ENCODE measurements at regions not wholly inside any gene's neighbourhood (a gene's known extent, or its start where the extent isn't known, plus 50 kb on each side); places are given as distances from the start of the nearest gene placed in this dataset.
A peak's percentile ranks its signal among the peaks of the same experiment; 100 is the strongest.

DNA sequence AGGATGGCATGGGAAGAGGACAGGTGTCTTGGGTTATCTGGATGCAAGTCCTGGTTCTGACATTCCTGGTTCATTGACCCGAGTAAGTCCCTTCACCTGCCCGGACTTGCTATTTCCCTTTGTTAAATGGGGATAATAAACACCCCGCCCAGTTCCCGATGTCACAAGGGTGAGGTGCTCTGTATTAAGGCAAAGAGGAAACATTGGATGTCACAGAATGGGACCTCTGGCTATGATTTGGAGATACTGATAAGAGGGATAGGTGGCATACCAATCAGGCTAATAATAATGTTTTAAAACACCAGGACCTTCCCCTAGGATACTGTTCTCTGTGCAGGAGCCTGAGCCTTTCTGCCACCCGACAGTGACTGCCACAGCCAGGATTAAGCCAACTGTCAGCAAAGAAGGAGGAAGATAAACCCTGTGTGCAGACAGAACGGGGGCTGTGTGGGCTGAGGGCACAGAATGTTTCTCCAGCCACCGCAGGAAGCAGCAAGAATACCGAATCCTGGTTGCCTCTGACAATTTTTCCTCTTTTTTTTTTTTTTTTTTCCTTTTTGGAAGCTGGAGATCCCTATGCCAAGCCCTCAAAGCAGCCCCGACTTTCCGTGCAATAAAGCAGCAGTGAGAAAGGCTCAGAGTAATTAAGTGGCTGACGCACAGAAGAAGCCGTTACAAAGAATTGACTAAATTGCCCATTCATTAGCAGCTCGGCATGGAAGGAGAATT lies 336.6 kb downstream of the SMAD2 start:
- DNase-seq = peak; percentile 61

DNA sequence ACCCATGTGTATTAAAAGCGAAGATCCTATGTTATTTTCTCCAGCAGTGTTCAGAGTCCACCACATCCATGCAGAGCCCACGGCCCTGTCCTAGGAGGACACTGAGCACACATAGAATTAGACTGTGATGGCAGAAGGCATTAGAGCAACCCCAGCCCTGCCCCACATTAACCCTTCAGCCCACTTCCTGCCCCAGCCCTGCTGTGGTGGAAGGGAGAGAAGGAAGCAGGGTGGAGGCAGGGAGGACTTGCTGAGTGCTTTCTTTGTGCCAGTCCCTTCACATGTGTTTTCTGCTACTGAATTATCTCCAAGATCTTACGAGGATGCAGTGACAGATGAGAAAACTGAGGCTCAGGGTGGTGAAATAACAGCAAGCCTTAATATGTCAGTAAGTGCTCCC lies 339.0 kb downstream of the SMAD2 start:
- no peak for DNase-seq

DNA sequence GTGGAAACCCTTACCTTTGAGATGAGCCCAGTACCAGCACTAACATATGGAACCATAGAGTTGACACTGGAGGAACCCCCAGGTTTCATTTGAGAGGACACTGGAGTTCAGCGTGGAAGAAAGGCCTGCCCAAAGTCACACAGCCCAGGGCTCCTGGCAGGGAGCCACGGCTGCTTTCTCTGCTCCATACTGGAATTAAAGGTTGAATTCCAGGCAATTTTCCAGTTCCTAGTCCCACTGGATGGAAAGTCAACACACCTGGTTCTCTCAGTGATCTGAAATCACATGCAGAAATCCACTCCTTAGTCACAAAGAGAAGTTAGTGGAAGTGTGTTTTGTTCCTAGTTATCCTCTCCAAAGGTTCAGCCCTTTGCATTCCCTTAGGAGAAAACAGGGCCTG lies 336.1 kb upstream of the SKOR2 start:
- DNase-seq = no peak

DNA sequence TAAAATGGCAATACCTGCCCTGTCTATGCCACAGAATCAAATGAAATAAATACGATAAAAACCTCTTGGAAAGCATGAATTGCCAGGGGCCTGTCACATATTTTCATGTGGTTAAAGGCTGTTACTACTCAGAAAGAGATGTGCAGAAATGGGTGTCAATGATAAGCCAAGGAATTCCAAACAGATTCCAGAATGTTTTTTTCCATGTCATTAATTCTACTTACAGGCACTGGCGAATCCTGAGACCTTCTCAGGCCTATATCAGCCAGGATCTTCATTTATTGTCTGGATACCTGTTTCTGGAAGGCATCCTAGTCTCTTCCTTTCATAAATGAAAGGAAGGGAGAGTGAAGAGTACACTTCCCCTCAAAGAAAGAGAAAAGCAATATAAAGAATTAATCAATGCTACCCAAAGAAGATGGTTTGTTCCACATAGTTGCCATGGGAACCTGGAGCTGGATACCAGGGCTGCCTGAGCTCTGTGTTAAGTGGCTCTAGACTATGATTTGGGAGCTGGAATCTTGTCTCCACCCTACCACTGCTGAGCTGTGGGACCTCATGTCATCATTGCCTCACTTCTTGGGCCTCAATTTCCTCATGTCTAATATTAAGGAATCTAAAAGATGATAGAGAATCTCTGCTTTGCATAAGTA lies 335.1 kb upstream of the SKOR2 start:
- no peak for DNase-seq

DNA sequence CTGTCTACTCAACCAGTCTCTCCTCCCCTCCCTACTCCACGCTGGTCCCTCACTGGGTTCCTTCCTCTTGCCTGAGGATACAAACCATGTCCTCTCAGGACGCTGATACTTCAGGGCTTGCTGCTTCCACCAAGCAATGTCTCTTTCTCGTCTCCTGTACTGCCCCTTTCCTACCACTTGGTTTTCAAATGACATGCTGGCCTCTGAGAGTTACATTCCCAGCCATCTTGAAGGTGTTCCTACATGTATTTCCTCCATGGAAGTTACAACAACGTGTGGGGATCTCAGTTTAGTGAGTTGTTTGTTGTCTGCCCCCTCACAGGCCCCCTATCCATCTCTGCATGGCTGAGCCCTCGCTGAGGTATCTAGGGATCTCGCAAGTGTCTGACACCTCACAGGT lies 334.5 kb upstream of the SKOR2 start:
- no peak for DNase-seq

DNA sequence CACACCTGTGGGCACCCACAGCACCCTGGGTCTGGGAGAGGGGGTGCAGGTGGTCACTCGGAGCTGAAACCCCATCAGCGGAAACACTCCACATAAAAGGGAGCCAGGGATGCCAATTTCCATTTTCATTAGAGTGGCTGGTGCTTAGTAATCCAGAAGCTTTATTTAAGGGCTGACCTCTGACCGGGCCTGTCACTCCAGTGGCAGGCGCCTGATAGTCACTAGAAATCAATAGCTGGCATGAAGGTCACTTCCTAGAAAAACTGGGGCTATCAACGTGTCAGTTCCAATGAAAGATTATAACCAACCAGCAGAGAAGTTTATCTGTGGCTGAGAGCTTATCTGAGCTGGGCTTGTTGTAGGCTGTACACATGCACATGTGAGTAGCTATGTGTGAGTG lies 333.7 kb upstream of the SKOR2 start:
- DNase-seq = no peak

DNA sequence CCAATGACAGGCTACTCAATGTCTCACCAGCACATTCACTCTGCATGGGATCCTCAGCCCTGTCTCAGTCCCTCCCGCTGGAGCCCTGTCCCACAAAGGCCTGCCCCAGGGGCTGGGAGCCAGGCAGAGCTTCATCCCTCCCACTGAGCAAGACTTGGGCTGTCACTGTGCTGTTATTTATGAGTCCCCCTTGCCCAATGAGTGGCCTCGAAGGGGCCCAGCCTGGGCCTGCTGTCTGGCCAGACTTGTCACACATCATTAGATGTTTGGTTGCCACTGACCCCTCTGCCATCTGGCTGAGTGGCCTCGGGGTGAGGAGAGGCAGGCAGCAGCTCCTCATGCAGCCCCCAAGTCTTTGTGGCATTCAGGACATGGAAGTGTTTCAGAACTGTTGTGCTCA lies 330.6 kb upstream of the SKOR2 start:
- no peak for DNase-seq

DNA sequence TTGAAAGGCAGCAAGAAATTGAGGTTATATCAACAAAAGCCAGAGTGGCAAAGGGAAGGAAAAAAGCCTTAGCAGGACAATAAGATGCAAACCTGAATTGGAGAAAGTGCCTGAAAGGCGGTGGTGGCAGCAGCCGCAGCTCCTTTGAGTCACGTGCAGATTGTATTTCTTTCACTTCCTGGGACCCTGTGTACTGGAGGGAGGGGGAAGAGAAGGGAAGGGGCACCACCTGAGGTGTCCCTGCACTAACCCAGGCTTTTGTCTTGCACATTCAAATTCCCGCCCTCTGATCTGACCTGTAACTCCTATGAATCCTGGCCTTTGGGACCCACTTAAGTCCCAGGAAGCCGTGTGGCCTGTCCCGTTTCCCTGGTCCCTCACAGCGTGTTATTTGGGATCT lies 326.1 kb upstream of the SKOR2 start:
- no peak for DNase-seq

DNA sequence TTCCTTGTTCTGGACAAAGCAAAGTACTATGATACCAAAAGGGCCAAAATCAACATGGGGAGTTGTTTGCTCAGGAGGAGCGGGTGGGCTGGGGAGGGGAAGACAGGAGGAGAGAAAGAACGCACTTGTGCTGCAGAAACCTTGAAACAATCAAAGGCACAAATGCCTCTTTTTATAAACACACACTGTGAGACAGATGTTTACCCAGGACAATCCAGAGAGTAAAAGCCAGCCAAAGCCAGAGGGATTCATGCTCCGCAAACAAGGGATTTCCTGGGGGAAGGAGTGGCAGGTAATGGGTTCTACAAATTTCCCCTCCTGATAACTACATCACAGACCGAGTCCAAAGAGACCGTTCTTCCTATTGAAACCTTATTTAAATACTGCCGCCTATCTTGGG lies 323.5 kb upstream of the SKOR2 start:
- no peak for DNase-seq

DNA sequence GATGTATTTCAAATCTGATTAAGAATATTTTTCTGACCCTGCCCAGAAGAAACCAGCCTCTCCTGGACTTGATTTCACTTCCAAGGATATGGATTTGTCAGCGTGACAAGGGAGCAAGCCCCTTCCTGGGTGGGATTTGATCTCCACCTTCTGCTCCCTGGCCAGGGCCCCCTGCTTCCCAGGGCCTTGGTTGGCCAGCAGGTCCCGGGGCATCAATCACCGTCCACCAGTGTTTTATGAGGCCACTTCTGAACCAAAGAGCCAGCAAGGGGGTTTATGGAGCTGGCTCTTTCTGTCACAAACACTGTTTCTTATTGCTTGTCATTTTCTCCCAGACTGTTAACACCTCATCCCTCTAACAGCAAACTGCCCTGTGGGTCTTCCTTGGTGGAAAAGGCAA lies 320.5 kb upstream of the SKOR2 start:
- DNase-seq = no peak

DNA sequence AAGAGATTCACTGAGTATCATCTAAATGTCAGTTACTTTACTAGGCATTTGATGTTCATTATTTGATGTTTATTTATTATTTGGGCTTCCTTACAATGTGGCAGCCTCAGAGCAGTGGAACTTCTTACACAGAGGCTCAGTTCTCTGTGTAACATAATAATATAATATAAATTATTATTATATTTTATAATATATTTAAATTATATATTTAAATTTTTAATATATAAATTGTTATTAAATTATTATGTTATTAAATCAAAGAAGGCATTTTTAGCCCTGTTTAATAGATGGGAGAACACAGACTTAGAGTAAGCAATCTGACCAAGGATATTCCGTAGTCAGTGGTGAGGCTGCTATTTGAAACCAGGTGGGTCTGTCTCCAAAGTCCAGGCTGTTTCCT lies 315.3 kb upstream of the SKOR2 start:
- DNase-seq = no peak

DNA sequence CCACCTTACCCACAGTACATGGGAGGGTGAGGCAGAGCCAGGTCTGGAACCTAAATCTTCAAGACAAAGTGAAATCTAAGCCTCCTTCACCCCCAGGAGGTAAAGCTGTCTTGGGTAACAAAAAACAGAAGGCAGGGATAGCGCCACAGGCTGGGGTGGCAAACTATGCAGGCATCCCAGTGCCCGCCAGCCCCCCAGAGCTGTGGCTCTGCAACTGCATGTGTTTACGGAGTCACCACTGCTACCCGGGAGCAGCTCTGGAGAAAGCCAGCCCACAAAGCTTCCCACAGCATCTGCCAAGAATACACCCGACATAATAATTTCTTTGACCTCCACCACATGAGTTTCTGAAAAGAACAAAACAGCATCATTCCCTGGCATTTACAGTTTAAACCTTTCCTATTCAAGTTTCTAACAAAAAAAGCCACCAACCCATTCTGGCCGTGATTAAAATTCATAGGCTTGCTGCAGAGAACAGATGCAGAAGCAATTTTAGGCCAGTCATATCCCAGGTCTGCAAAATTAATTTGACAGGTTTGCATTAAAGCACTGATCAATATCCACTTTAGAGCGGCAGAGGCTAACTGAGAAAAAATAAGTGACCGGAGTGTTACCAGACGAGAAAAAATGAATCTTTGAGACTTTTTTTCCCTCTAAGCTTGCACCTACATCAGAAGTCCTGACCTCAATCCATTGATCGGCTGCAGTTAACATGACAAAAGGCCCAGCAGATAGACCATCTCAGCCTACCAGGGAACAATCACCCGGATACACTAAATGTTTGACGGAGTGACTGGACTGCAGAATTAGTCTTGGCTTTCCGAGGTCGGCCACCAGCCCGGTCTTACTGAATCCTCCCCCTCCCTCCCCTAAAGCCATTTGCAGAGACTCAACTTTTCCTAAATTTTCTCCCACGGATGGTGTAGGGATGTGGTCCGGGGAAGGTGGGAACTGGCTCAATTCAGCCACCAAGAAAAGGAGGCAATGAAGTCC lies 309.6 kb upstream of the SKOR2 start:
- no peak for DNase-seq

DNA sequence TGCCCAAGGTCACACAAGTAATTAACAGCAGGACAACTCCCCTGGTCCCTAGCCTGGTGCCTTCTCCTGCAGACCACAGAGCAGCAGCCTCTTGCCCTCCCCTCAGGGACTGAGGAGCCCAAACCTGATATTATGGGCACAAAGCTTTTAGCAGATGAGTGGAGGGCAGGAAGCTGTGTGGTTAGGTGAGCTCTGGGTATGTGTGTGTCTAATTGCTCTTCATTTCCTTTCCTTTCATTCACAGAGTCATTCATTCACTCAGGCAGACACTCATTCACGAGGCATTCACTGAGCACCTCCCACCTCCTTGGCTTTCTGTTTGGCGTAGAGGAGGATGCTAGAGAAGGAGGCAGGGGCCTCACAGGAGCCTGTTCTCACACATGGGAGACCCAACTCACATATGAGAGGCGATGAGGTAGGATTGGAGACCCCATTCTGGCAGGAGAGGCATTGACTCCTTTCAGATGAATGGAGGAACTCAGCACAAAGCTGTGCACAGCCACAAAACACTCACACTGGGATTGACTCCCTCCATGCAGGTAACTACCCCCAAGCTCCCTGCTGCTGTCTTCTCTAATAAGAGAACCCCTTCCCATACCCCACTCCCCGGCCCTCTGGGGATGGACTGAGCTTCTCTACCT lies 306.8 kb upstream of the SKOR2 start:
- DNase-seq = no peak

DNA sequence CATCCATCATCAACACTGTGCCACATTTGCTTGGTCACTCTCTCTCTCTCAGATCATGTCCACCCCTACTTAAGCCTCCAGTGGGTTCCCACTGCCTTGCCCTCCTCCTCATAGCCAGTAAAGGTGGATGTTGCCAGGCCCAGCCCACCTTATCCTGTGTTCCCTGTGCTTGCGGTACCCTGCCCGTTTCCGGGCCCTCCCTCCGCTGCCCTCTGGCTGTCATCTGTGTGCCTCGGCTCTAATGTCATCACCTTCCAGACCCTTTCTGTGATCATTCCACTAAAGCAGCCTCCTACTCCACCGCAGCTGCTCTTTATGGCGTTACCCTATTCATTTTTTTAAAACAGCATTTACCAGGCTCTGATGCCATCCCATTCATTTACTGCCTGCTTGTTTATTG lies 305.7 kb upstream of the SKOR2 start:
- DNase-seq = no peak

DNA sequence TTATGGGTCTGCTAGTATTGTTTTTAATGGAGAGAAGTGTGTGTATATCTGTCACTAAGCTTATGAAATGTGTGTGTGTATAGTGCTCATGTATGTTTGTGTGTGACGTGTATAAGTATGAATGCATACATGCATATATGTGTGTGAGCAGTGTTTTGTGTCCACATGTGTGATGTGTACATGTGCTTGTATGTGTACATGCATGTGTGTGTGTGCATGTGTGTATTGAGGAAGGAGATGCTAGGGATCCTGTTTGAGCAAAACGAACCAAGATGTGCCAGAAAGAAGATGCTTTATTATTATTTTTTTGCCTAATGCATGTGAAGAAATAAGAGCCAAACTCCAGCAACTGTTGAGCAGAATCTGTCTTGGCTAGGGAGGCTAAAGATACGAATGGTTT lies 301.3 kb upstream of the SKOR2 start:
- no peak for DNase-seq

DNA sequence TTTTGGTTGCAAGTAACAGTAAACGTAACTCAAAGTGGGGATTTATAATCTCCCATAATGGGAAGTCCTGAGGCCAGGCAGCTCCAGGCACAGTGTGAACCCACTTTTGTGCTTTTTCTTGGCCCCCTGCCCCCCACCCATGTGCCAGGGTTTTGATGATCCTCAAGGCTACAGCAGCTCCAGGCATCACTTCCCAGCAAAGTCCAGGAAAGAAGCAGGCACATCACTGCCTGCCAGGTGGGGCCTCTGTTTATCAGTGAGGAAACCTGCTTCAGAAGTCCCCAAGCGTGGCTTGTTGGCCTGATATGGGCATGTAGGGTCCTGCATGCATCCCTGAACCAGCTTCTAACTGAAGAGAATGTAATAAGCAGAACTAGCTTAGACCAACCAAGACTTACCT lies 299.2 kb upstream of the SKOR2 start:
- no peak for DNase-seq

DNA sequence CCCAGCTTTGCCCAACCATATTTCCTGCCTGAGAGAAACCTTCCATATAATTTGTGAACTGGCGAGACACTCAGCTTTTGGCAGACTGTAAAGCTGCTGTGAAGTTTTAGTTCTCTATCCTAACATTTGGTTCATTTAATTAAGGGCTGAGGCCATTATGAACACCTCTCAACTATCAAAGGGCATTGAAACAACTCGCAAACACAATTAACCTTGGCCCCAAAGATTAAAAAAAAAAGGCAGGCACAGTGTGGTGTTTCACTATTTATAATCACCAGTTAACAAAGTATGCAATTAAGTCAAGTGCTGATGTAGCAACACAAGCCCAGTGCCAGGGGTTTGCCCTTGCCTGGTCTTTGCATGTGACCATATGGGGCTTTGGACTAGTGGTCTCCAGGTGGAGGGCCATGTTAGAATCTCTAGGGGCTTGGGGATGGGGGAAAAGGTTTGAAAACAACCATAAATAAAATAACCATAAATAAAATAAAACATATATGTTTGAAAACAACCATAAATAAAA lies 297.6 kb upstream of the SKOR2 start:
- peak; percentile 9 for DNase-seq

DNA sequence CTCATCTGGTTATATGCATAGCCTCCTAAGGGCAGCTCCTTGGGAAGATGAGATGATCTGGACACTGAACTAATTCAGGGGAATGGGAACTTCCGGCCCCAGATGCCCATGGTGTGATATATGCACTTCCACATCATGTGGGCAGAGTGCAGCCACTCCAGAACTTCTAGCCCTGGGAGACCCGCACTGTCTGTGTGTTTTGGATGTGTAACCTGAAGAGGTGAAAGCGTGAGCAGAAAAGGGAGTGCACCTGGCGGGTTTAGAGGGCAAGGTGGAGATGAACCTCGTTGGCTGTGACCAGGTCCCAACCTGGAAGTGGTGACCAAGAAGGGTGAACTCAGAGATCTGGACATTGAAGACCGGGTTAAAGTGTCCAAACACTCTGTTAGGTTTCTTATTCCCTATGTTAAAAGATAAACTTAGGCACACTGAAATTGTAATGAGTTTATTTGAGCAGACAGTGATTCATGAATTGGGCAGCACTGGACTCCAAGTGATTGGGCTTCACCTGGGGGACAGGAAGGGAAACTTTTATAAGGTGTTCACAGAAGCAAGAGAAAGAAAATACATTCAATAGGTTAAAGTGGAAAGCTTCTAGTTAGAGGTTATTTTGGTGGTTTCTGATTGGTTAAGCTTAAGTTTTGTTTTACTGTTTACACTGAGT lies 296.2 kb upstream of the SKOR2 start:
- DNase-seq = no peak

DNA sequence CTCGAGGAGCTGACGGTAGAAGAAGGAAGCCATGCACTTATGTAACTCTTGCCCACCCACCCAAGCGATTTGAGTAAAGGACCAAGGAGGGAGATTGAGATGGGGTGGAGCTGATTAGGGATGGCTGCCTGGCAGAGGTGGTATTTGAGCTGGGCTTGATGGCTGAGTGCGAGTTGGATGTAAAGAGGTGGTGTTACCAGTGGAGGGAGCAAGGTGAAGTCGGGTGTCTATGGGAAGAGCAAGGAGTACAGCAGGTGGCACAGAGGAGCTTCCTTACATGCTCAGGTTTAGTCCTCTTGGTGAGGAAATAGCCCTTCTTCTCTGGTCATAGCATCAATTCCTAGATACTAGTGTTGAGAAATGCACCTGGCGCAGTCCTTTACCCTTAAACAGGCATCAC lies 294.2 kb upstream of the SKOR2 start:
- DNase-seq = no peak

DNA sequence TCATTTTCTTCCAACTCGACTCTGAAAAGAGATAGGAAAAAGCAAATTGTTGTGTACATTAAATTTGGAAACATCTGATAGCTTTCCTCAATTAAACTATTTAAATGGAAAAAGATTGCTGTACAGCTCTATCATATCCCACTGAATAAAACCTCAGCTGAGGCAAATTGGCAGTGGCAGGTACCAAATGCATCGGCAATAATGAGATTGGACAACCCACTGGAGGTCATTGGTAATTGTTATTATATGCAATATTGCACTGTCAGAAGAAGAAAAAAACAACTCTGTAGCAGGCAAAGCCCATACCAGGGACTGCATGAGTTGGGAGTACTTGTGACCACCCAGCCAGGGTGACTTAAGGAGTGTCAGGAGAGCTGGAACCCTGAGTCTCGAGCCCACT lies 291.6 kb upstream of the SKOR2 start:
- no peak for DNase-seq

DNA sequence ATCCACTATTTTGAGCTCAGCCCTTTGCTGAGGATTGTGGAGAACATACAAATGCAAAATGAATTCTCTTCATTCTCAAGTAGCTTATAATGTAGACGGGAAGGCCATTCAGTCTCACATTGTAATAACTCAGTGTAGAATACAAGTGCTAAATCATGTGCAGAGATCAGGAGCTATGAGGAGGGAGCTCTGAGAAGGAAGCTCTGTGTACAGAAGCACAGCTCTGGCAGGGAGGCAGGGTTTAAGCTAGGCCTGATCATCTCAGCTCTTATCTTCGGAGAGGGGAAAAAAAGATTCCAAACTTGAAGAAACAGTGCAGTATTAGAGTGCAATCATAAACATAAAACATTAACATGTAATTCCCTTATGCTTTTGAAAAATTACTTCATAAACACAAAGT lies 291.1 kb upstream of the SKOR2 start:
- no peak for DNase-seq

DNA sequence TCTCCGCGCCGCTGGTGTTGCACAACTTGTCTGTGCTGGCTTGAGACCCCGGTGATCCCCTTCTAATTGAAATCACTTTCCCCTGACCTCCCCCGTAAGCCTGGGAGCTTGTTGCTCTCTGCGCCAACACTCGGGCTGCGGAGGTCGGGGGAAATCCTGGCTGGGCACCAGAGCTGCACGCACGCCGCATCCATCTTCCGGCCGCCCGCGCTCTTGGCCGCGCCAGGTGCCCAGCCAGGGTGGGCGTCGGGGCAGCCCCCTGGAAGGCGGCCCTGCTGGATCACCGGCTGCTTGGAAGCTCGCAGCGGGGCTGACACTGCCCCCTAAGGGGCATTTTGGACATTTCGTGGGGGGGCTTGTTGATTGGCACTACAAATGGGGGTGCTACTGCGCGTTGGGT lies 280.3 kb upstream of the SKOR2 start:
- no peak for DNase-seq

DNA sequence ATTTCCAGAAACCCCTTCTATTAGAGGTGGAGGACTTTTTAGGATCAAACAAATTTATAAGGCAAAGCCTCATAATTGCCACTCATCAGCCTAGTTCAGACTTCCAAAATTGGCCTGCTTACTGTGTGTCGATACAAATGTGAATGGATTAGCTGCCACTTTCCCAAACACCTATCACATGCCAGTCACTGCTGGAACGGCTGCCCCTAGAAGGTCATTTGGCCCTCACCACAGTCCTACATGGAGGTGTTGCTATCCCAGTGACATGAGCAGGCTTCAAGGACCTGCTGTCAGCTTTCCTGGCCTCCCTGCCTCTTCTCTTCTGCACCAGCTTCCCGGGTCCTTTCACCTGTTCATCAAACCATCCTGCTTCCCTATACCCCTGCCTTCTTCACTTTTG lies 279.2 kb upstream of the SKOR2 start:
- no peak for DNase-seq
